ENCODE measurements at regions not wholly inside any gene's neighbourhood (a gene's known extent, or its start where the extent isn't known, plus 50 kb on each side); places are given as distances from the start of the nearest gene placed in this dataset.

DNA sequence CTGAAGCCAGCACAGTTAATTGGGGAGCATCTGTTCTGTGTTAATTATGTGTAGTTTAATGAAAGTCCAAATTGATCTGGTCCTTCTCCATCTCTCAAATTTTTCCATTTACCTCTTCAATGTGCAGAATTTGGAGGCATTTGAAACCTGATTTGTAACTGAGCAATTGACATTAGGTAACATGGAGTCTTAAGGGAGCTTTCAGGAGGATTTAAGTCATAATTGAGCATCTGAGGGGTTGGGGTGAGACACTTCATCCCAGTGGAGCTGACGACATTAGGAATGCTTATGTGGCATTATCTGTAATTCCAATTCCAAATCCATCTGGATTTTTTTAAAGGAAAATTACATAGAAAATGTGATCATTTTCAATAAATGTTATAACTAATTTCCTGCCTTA, 1015.9 kb downstream of the TLE1 start:
- H3K4me3 Mint-ChIP-seq, result no peak overlapping the region
- H3K14ac ChIP-seq (ENCODE audit: insufficient read depth, low read length), result no peak overlapping the region
- no peaks in the 10 kb centered on the region for H3K4me1 ChIP-seq (ENCODE audit: insufficient read depth, low read length)
- no peak overlapping the region for H4K5ac ChIP-seq (ENCODE audit: insufficient read length, low read depth, low read length)
- H3K18ac ChIP-seq (ENCODE audit: insufficient read length, low read depth, low read length), result no peak overlapping the region
- no peak overlapping the region for H3K4me2 ChIP-seq (ENCODE audit: insufficient read depth, insufficient read length, low read length)
- no peak overlapping the region for H2BK15ac ChIP-seq (ENCODE audit: low read depth, low read length)
- no peaks in the 10 kb centered on the region for H3K79me1 ChIP-seq (ENCODE audit: insufficient read depth, low read depth, low read length, poor library complexity, severe bottlenecking)
- no peak overlapping the region for H3K56ac ChIP-seq (ENCODE audit: insufficient read length, low read depth, low read length)
- H3K27me3 ChIP-seq (ENCODE audit: insufficient read depth, low read length), result no peaks in the 10 kb centered on the region
- no peaks in the 10 kb centered on the region for H3K79me2 ChIP-seq (ENCODE audit: insufficient read depth, low read length)
- no peak overlapping the region for H4K91ac ChIP-seq (ENCODE audit: insufficient read length, low read depth, low read length)
- H2BK20ac ChIP-seq (ENCODE audit: low read depth, low read length, poor library complexity, severe bottlenecking), result no peak overlapping the region
- H3K27ac Mint-ChIP-seq, result no peak overlapping the region
- H2BK120ac ChIP-seq (ENCODE audit: low read depth, low read length, poor library complexity, severe bottlenecking), result no peak overlapping the region
- TF ChIP-seq, protein P1, sequence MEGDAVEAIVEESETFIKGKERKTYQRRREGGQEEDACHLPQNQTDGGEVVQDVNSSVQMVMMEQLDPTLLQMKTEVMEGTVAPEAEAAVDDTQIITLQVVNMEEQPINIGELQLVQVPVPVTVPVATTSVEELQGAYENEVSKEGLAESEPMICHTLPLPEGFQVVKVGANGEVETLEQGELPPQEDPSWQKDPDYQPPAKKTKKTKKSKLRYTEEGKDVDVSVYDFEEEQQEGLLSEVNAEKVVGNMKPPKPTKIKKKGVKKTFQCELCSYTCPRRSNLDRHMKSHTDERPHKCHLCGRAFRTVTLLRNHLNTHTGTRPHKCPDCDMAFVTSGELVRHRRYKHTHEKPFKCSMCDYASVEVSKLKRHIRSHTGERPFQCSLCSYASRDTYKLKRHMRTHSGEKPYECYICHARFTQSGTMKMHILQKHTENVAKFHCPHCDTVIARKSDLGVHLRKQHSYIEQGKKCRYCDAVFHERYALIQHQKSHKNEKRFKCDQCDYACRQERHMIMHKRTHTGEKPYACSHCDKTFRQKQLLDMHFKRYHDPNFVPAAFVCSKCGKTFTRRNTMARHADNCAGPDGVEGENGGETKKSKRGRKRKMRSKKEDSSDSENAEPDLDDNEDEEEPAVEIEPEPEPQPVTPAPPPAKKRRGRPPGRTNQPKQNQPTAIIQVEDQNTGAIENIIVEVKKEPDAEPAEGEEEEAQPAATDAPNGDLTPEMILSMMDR (conservative IDR thresholded peaks at IDR 0.05), result no peak
- H3T11ph ChIP-seq (ENCODE audit: low read length), result no peak overlapping the region
- no peak overlapping the region for H2BK12ac ChIP-seq (ENCODE audit: insufficient read length, low read depth, low read length)
- H4K20me1 ChIP-seq (ENCODE audit: control insufficient read depth, insufficient read depth, insufficient read length), result no peaks in the 10 kb centered on the region
- no peaks in the 10 kb centered on the region for H3K9me3 ChIP-seq (ENCODE audit: control insufficient read depth, low read depth, low read length)
- no peak for DNase-seq
- WGBS (ENCODE audit: extremely low coverage, insufficient read length, low lambda C conversion rate), result no CpG with 5 or more reads among the region's 1 CpG
- no peak overlapping the region for H3K23ac ChIP-seq (ENCODE audit: insufficient read length, low read depth, low read length)
- no peaks in the 10 kb centered on the region for H3K4me1 Mint-ChIP-seq
- no peak overlapping the region for H3K27ac ChIP-seq (ENCODE audit: insufficient read length, low read depth, low read length)
- H4K8ac ChIP-seq (replicated peaks; ENCODE audit: insufficient read length, low read depth, low read length), result no peak overlapping the region
- no peak overlapping the region for H3K4ac ChIP-seq (ENCODE audit: low read depth, low read length)
- H2AFZ ChIP-seq (ENCODE audit: low read length), result no peak overlapping the region
- H2AK5ac ChIP-seq (ENCODE audit: insufficient read length, low read length), result no peak overlapping the region
- H3K27me3 Mint-ChIP-seq (ENCODE audit: low read depth), result no peaks in the 10 kb centered on the region
- no peak overlapping the region for H2BK5ac ChIP-seq (ENCODE audit: insufficient read length, low read length)
- no peaks in the 10 kb centered on the region for H3K23me2 ChIP-seq (ENCODE audit: insufficient read length, low read depth, low read length, poor library complexity, severe bottlenecking)
- H3K36me3 Mint-ChIP-seq (ENCODE audit: insufficient read depth in 1 of 3, low read depth in 3 of 3), result peaks cover 0 to 6% (median 4%) of the 10 kb centered on the region in 3 experiments; a peak in 4 of 7 replicates
- H3K9me3 Mint-ChIP-seq, result peaks cover 0 to 6% of the 10 kb centered on the region in 2 experiments
- no peak overlapping the region for H3K9ac ChIP-seq (ENCODE audit: extremely low read depth, insufficient read length, low read length)

All from H9 (cell line).